Erythroblast (primary cell): ENCODE measurements at regions not wholly inside any gene's neighbourhood (a gene's known extent, or its start where the extent isn't known, plus 50 kb on each side); places are given as distances from the start of the nearest gene placed in this dataset.

Source experiments
- GATA1 ChIP-seq: IDR thresholded peaks from 2 replicates; pipeline ENCODE4 v1.6.1; 2011; ENCODE audit warnings: low read depth, mild to moderate bottlenecking, control low read depth, low read length, moderate library complexity
- POLR2A ChIP-seq: IDR thresholded peaks from 2 replicates; pipeline ENCODE4 v1.6.1; 2011; ENCODE audit warnings: mild to moderate bottlenecking, low read length

DNA sequence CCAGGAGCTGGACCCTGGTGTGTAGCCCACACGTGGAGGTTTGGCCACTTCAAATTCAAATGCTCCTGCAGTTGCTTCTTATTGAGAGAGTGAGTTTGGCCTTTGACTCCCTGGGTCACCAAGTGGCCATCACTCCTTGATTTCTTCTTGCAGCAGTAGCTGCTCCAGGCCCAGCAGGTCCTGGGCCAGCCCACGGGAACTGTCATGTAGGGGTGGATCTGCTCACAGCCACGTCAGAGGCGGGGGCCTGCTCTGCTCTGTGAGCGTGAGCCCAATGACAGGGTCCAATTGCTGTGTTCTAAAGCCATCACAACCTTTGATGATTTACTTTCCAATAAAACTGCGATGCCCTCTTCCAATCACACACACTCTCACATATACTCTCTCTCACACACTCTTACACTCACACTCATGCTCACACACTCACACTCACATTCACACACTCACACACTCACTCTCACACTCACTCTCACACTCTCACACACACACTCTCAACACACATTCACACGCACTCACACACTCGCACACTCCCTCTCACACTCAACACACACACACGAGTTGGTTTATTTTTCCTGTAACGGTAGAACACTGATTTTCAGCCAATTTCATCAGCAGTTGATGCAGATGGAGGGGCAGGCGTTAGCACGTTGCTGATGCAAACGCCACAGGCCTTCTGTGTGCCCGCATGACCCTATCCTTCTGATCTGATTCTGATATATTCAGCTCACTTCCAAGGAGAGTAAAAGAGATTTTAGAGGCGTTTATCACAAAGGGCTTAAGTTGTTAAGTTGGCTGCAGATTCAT lies 210.7 kb upstream of the PPP2R2D start:
- TF ChIP-seq POLR2A (no peak), GATA1 (no peak)
